ENCODE measurements at regions not wholly inside any gene's neighbourhood (a gene's known extent, or its start where the extent isn't known, plus 50 kb on each side); places are given as distances from the start of the nearest gene placed in this dataset.

GRCh38 chr15:97077975-97078374 lies 747.5 kb downstream of the NR2F2 start:
- Mint-ChIP-seq H3K27ac (ENCODE audit: unreplicated experiment) (peak overlapping the region; percentile 41), H3K4me3 (ENCODE audit: unreplicated experiment) (no peak overlapping the region), H3K27me3 (ENCODE audit: unreplicated experiment) (peaks cover 2% of the 10 kb centered on the region), H3K4me1 (ENCODE audit: low read depth, unreplicated experiment) (peaks cover 11% of the 10 kb centered on the region), H3K36me3 (ENCODE audit: unreplicated experiment) (no peaks in the 10 kb centered on the region), H3K9me3 (ENCODE audit: unreplicated experiment) (no peaks in the 10 kb centered on the region)
- TF ChIP-seq, protein P1, sequence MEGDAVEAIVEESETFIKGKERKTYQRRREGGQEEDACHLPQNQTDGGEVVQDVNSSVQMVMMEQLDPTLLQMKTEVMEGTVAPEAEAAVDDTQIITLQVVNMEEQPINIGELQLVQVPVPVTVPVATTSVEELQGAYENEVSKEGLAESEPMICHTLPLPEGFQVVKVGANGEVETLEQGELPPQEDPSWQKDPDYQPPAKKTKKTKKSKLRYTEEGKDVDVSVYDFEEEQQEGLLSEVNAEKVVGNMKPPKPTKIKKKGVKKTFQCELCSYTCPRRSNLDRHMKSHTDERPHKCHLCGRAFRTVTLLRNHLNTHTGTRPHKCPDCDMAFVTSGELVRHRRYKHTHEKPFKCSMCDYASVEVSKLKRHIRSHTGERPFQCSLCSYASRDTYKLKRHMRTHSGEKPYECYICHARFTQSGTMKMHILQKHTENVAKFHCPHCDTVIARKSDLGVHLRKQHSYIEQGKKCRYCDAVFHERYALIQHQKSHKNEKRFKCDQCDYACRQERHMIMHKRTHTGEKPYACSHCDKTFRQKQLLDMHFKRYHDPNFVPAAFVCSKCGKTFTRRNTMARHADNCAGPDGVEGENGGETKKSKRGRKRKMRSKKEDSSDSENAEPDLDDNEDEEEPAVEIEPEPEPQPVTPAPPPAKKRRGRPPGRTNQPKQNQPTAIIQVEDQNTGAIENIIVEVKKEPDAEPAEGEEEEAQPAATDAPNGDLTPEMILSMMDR (IDR thresholded peaks at IDR 0.05; ENCODE audit: partially characterized antibody, unreplicated experiment): no peak
- no peak for DNase-seq

- peak overlapping the region; percentile 12 for H3K4me3 Mint-ChIP-seq (ENCODE audit: unreplicated experiment)
- H3K27ac Mint-ChIP-seq (ENCODE audit: unreplicated experiment): peak overlapping the region; percentile 41
- no peaks in the 10 kb centered on the region for H3K9me3 Mint-ChIP-seq (ENCODE audit: unreplicated experiment)
- no peak for DNase-seq
- H3K27me3 Mint-ChIP-seq (ENCODE audit: unreplicated experiment): peaks cover 2% of the 10 kb centered on the region
- H3K4me1 Mint-ChIP-seq (ENCODE audit: low read depth, unreplicated experiment): peaks cover 11% of the 10 kb centered on the region
- no peaks in the 10 kb centered on the region for H3K36me3 Mint-ChIP-seq (ENCODE audit: unreplicated experiment)
- TF ChIP-seq, protein P1 (IDR thresholded peaks at IDR 0.05; ENCODE audit: partially characterized antibody, unreplicated experiment): no peak
Observed at GRCh38 chr15:97078591-97078990, 748.1 kb downstream of the NR2F2 start.

DNA sequence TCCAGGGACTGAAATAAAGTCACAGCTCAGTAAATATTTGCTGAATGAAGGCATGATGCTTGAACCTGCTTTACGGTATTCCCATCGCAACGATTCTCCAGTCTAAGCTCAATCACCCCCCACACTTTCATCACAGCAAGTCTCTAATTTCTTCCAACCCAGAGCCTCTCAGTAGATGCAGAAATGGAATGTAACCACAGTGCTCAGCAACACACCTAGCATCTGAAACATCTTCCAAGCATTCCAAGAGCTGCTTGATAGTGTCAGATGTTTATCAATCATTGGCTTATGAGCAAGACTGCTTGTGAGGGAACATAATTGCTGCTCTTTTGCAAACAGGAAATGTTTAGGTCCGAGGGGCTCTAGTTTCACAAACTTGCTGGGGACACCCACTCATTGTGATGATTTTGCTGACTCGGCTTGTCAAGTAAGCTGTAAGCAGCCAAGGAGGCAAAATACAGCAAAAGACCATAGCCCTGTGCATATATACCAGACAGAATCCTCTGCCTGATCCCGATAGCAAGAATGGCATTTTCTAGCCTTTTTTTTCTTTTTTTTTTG lies 751.2 kb downstream of the NR2F2 start:
- peaks cover 3% of the 10 kb centered on the region for H3K27me3 Mint-ChIP-seq (ENCODE audit: unreplicated experiment)
- TF ChIP-seq, protein P1 (IDR thresholded peaks at IDR 0.05; ENCODE audit: partially characterized antibody, unreplicated experiment): no peak
- no peak overlapping the region for H3K27ac Mint-ChIP-seq (ENCODE audit: unreplicated experiment)

GRCh38 chr15:97082830-97083229 lies 752.3 kb downstream of the NR2F2 start:
- no peak for DNase-seq
- peaks cover 17% of the 10 kb centered on the region for H3K4me1 Mint-ChIP-seq (ENCODE audit: low read depth, unreplicated experiment)

More for the DNA sequence above, 751.2 kb downstream of the NR2F2 start:
- no peaks in the 10 kb centered on the region for H3K9me3 Mint-ChIP-seq (ENCODE audit: unreplicated experiment)
- peaks cover 19% of the 10 kb centered on the region for H3K4me1 Mint-ChIP-seq (ENCODE audit: low read depth, unreplicated experiment)
- DNase-seq: no peak
- H3K36me3 Mint-ChIP-seq (ENCODE audit: unreplicated experiment): no peaks in the 10 kb centered on the region
- H3K4me3 Mint-ChIP-seq (ENCODE audit: unreplicated experiment): no peak overlapping the region

GRCh38 chr15:97084650-97085049 lies 754.1 kb downstream of the NR2F2 start:
- no peak for DNase-seq
- Mint-ChIP-seq H3K27ac (ENCODE audit: unreplicated experiment) (no peak overlapping the region), H3K4me3 (ENCODE audit: unreplicated experiment) (no peak overlapping the region), H3K36me3 (ENCODE audit: unreplicated experiment) (no peaks in the 10 kb centered on the region), H3K4me1 (ENCODE audit: low read depth, unreplicated experiment) (peaks cover 8% of the 10 kb centered on the region), H3K9me3 (ENCODE audit: unreplicated experiment) (no peaks in the 10 kb centered on the region), H3K27me3 (ENCODE audit: unreplicated experiment) (peaks cover 3% of the 10 kb centered on the region)
- TF ChIP-seq, protein P1 (IDR thresholded peaks at IDR 0.05; ENCODE audit: partially characterized antibody, unreplicated experiment): no peak

More at GRCh38 chr15:97082830-97083229, 752.3 kb downstream of the NR2F2 start:
- Mint-ChIP-seq H3K9me3 (ENCODE audit: unreplicated experiment) (no peaks in the 10 kb centered on the region), H3K36me3 (ENCODE audit: unreplicated experiment) (no peaks in the 10 kb centered on the region), H3K4me3 (ENCODE audit: unreplicated experiment) (no peak overlapping the region), H3K27me3 (ENCODE audit: unreplicated experiment) (peaks cover 3% of the 10 kb centered on the region), H3K27ac (ENCODE audit: unreplicated experiment) (no peak overlapping the region)
- TF ChIP-seq, protein P1 (IDR thresholded peaks at IDR 0.05; ENCODE audit: partially characterized antibody, unreplicated experiment): no peak

All from glutamatergic neuron (in vitro differentiated cells).